HG02610 (cell line): ENCODE measurements at regions not wholly inside any gene's neighbourhood (a gene's known extent, or its start where the extent isn't known, plus 50 kb on each side); places are given as distances from the start of the nearest gene placed in this dataset.

ENCODE experiments used
- ATAC-seq: cut with Tn5 transposase; IDR thresholded peaks from one replicate; pipeline ENCODE4 v1.9.1; 2021; ENCODE audit warnings: mild to moderate bottlenecking, moderate library complexity; ENCODE audit not compliant: unreplicated experiment

- no peak for ATAC-seq
Measured at GRCh38 chr10:130844310-130844709, 467.2 kb downstream of the TCERG1L start.

GRCh38 chr10:130847170-130847569 is 464.4 kb downstream of the TCERG1L start:
- ATAC-seq, result no peak

GRCh38 chr10:130848855-130849254 is 462.7 kb downstream of the TCERG1L start:
- ATAC-seq, result no peak

- no peak for ATAC-seq
Measured at GRCh38 chr10:130854151-130854550, 457.4 kb downstream of the TCERG1L start.

- no peak for ATAC-seq
Measured at GRCh38 chr10:130857631-130858295, 453.8 kb downstream of the TCERG1L start.

GRCh38 chr10:130858626-130859025 is 452.9 kb downstream of the TCERG1L start:
- no peak for ATAC-seq

GRCh38 chr10:130859427-130859826 is 452.1 kb downstream of the TCERG1L start:
- ATAC-seq, result no peak

GRCh38 chr10:130862122-130862521 is 449.4 kb downstream of the TCERG1L start:
- no peak for ATAC-seq

- ATAC-seq, result no peak
Measured at GRCh38 chr10:130862626-130863025, 448.9 kb downstream of the TCERG1L start.

- no peak for ATAC-seq
Measured at GRCh38 chr10:130863044-130863443, 448.5 kb downstream of the TCERG1L start.

GRCh38 chr10:130864961-130865818 is 446.3 kb downstream of the TCERG1L start:
- no peak for ATAC-seq

GRCh38 chr10:130866857-130867256 is 444.7 kb downstream of the TCERG1L start:
- no peak for ATAC-seq

- no peak for ATAC-seq
Measured at GRCh38 chr10:130867446-130868194, 443.9 kb downstream of the TCERG1L start.

- no peak for ATAC-seq
Measured at GRCh38 chr10:130869179-130869841, 442.2 kb downstream of the TCERG1L start.

- ATAC-seq, result no peak
Measured at GRCh38 chr10:130871406-130871805, 440.1 kb downstream of the TCERG1L start.

GRCh38 chr10:130873636-130874035 is 437.9 kb downstream of the TCERG1L start:
- no peak for ATAC-seq

- ATAC-seq, result no peak
Measured at GRCh38 chr10:130875116-130875515, 436.4 kb downstream of the TCERG1L start.

GRCh38 chr10:130875897-130876472 is 435.5 kb downstream of the TCERG1L start:
- ATAC-seq, result no peak

- no peak for ATAC-seq
Measured at GRCh38 chr10:130877126-130877525, 434.4 kb downstream of the TCERG1L start.

GRCh38 chr10:130878131-130878530 is 433.4 kb downstream of the TCERG1L start:
- no peak for ATAC-seq

GRCh38 chr10:130882906-130883305 is 428.6 kb downstream of the TCERG1L start:
- no peak for ATAC-seq
